ENCODE measurements at regions not wholly inside any gene's neighbourhood (a gene's known extent, or its start where the extent isn't known, plus 50 kb on each side); places are given as distances from the start of the nearest gene placed in this dataset.
A peak's percentile ranks its signal among the peaks of the same experiment; 100 is the strongest.

- no peak overlapping the region for H3K4me3 ChIP-seq (ENCODE audit: low read depth, low read length)
- TF ChIP-seq CTCF (IDR thresholded peaks at IDR 0.05; ENCODE audit: control insufficient read depth, extremely low read depth, insufficient read depth), result no peak
- DNase-seq (ENCODE audit: low read depth), result no peak
These were observed 56.5 kb downstream of the NAV1 start for GRCh38 chr1:201595381-201595780.

DNA sequence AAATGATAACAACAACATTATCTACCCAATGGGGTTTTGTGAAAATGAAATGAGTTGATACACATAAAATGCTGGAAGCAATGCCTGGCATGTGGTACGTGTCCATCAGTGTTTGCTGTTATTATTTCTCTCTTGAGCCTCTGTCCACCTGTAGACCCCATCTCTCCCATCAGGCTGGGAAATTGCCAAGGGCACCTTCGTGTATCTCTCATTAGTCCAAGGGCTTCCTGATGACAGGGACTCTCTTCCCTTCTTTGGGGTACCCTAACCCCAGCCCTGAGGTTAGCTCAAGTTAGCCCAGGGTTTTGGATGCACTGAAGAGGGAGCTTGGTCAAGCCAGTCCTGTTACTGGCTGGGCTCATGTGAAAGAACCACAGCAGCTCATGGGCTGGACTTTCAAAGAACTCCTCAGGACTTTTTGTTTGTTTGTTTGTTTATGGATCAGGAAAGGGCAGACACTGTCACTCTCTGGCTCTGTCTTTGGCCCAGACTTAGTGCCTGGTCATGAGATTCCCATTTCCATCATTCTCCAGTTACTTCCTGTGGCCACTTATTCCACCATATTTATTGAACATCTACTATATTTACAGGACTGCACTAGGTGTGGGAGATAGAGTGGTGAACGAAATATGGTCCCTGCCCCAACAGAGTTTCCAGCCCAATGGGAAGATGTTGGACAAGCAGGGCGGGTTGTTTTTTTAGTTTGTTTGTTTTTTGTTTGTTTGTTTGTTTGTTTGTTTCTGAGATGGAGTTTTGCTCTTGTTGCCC is 57.4 kb downstream of the NAV1 start:
- no peak for TF ChIP-seq CTCF (IDR thresholded peaks at IDR 0.05; ENCODE audit: control insufficient read depth, extremely low read depth, insufficient read depth)
- no peak for DNase-seq (ENCODE audit: low read depth)
- H3K4me3 ChIP-seq (ENCODE audit: low read depth, low read length), result no peak overlapping the region

GRCh38 chr1:201597551-201598230 is 58.8 kb downstream of the NAV1 start:
- DNase-seq (ENCODE audit: low read depth), result peak; percentile 100
- peak; percentile 30 for TF ChIP-seq CTCF (IDR thresholded peaks at IDR 0.05; ENCODE audit: control insufficient read depth, extremely low read depth, insufficient read depth)
- H3K4me3 ChIP-seq (ENCODE audit: low read depth, low read length), result no peak overlapping the region

- TF ChIP-seq CTCF (IDR thresholded peaks at IDR 0.05; ENCODE audit: control insufficient read depth, extremely low read depth, insufficient read depth), result no peak
- DNase-seq (ENCODE audit: low read depth), result peak; percentile 10
These were observed 59.5 kb downstream of the NAV1 start for GRCh38 chr1:201598396-201598795.

GRCh38 chr1:201598973-201599372 is 60.0 kb downstream of the NAV1 start:
- no peak overlapping the region for H3K4me3 ChIP-seq (ENCODE audit: low read depth, low read length)
- DNase-seq (ENCODE audit: low read depth), result no peak
- TF ChIP-seq CTCF (IDR thresholded peaks at IDR 0.05; ENCODE audit: control insufficient read depth, extremely low read depth, insufficient read depth), result no peak

More at GRCh38 chr1:201598396-201598795, 59.5 kb downstream of the NAV1 start:
- H3K4me3 ChIP-seq (ENCODE audit: low read depth, low read length), result no peak overlapping the region

GRCh38 chr1:201599548-201599947 is 60.6 kb downstream of the NAV1 start:
- no peak for DNase-seq (ENCODE audit: low read depth)
- H3K4me3 ChIP-seq (ENCODE audit: low read depth, low read length), result no peak overlapping the region
- no peak for TF ChIP-seq CTCF (IDR thresholded peaks at IDR 0.05; ENCODE audit: control insufficient read depth, extremely low read depth, insufficient read depth)
